Upper lobe of left lung (tissue), 6 donors: ENCODE measurements at regions not wholly inside any gene's neighbourhood (a gene's known extent, or its start where the extent isn't known, plus 50 kb on each side); places are given as distances from the start of the nearest gene placed in this dataset.

ENCODE experiments used
- ATAC-seq, 2 donors: fragments of 200-7000 bp; cut with Tn5 transposase; one replicate each; pipeline ENCODE4 v1.9.1; 2022; ENCODE audit warnings: mild to moderate bottlenecking in 2 of 2, moderate library complexity in 2 of 2; ENCODE audit not compliant: low FRiP score in 2 of 2
- DNase-seq, 2 donors: peaks; one replicate each; pipeline ENCODE4 v3.0.0-alpha.2; 2019 to 2020
- H3K27ac ChIP-seq, 4 donors: fragments of 200-600 bp; sonication (generic); one replicate each; pipeline ENCODE4 v1.5.1; 2016 to 2019
- H3K27me3 ChIP-seq, 4 donors: fragments of 200-600 bp; sonication (generic); one replicate each; pipeline ENCODE4 v1.5.1; 2017 to 2019
- H3K36me3 ChIP-seq, 4 donors: fragments of 200-600 bp; sonication (generic); one replicate each; pipeline ENCODE4 v1.5.1; 2016 to 2019
- H3K4me1 ChIP-seq, 4 donors: fragments of 200-600 bp; sonication (generic); one replicate each; pipeline ENCODE4 v1.5.1; 2018 to 2019
- H3K4me3 ChIP-seq, 4 donors: fragments of 200-600 bp; sonication (generic); one replicate each; pipeline ENCODE4 v1.5.1; 2017 to 2019; ENCODE audit warnings: mild to moderate bottlenecking in 2 of 4, moderate library complexity in 1 of 4
- H3K9me3 ChIP-seq, 4 donors: fragments of 200-600 bp; sonication (generic); one replicate each; pipeline ENCODE4 v1.5.1; 2018 to 2019
- EP300 ChIP-seq, 4 donors: sonication (generic); formaldehyde crosslinking; IDR thresholded peaks; one replicate each; pipeline ENCODE4 v1.5.1; 2017; ENCODE audit warnings: antibody characterized with exemption in 4 of 4, control low read depth in 2 of 4
- POLR2A ChIP-seq, 4 donors: fragments of 450-650 bp; IDR thresholded peaks; one replicate each; pipeline ENCODE4 v1.5.1; 2016 to 2017; ENCODE audit warnings: antibody characterized with exemption in 4 of 4, mild to moderate bottlenecking in 2 of 4
- POLR2AphosphoS5 ChIP-seq, 2 donors: sonication (generic); formaldehyde crosslinking; IDR thresholded peaks; one replicate each; pipeline ENCODE4 v1.5.1; 2017; ENCODE audit warnings: antibody characterized with exemption in 2 of 2
- WGBS, 2 donors: methylation state at CpG; one replicate each; pipeline ENCODE4 v1.1.5; 2017 to 2018; 5-methylcytosine and 5-hydroxymethylcytosine counted together
- TF ChIP-seq, protein P1 (sequence below), 6 experiments: fragments of 450-650 bp in 4 of 6; fragments of 200-600 bp in 2 of 6; sonication (generic) in 2 of 6; IDR thresholded peaks; one replicate each; pipeline ENCODE4 v1.5.1; 2016 to 2019; ENCODE audit warnings: antibody characterized with exemption in 6 of 6
- donor health status: DM: no; HTN: no; CAD: no; lungs with moderate emphysema.
- donor health status: DM: no; HTN: yes; CAD: no; lungs with severe emphysema.

DNA sequence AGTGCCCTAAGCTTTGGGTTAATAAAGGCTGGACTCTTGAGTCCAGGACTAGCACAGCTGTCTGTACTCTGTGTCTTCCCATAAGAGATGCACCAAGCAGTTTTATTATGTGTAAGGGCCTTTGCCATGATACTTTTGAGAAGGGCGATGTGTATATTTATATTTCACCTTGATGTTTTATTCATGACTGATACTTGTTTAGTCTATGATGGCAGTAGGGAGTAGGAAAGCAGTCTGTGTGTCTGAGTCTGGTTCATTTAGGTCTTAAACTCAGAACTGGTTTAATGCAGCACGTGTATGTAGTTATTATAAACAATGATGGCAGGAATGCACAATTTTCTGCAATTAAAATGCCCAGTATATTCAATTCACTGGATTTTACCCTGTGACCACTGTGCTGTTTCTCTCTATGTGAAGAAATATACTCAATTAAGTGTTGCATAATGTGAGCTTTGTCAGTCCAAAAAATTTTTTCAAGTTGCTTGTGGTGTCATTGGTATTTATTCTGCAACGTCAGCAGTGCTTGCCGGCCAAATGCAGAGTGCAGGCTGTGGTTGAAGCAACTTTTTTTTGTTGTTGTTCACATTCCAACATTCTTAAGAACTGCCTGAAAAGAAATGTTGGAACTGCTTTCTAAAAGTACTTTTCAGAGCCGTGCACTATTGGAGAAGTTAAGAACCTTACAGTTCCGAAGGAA, 423.7 kb upstream of the SEMA6D start:
- Histone ChIP-seq H3K9me3 (no peaks in the 10 kb centered on the region), H3K4me1 (peaks cover 4 to 7% (median 4%) of the 10 kb centered on the region in 4 donors), H3K27ac (peak overlapping the region in 1 of 4 donors; percentile 28), H3K4me3 (no peak overlapping the region), H3K36me3 (no peaks in the 10 kb centered on the region), H3K27me3 (no peaks in the 10 kb centered on the region)
- DNase-seq = peak in 1 of 2 donors; percentile 65
- TF ChIP-seq POLR2A (IDR thresholded peaks at IDR 0.05) = no peak
- TF ChIP-seq POLR2AphosphoS5 (IDR thresholded peaks at IDR 0.05) = peak in 1 of 2 donors; percentile 13
- peak; percentile 61 to 90 for ATAC-seq
- 38 to 39% methylated on average over 6 of the region's 6 CpGs for WGBS, 2 donors

DNA sequence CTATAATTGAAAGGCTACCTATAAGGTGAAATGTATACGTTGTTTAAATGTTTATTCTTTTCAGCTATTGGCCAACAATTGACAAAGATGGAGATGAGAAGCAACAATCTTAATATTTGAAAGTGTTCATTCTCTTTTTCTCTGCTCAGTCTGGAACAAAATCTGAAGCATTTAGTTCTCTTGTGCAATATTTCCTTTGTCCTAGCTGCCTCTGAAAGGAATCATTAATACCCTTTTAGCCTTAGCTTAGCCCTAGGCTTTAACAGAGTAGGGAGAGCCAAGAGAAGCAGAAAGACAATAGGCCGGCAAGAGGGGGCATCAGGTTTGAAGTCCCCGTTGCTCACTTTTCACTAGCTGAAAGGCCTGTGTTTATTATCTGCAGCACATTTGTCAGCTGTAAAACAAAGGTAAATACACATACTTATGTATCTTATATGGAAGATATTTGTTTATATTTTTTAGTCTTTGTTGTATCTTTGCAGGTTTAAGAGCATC, 422.5 kb upstream of the SEMA6D start:
- Histone ChIP-seq H3K27me3 (no peaks in the 10 kb centered on the region), H3K4me3 (no peak overlapping the region), H3K27ac (no peak overlapping the region), H3K36me3 (no peaks in the 10 kb centered on the region), H3K4me1 (peaks cover 4 to 7% (median 4%) of the 10 kb centered on the region in 4 donors), H3K9me3 (no peaks in the 10 kb centered on the region)
- DNase-seq = no peak
- 56 to 66% methylated on average over 3 of the region's 3 CpGs for WGBS, 2 donors
- TF ChIP-seq POLR2AphosphoS5 (IDR thresholded peaks at IDR 0.05) = no peak
- TF ChIP-seq EP300 (IDR thresholded peaks at IDR 0.05) = no peak
- TF ChIP-seq POLR2A (IDR thresholded peaks at IDR 0.05) = no peak
- TF ChIP-seq, protein P1, sequence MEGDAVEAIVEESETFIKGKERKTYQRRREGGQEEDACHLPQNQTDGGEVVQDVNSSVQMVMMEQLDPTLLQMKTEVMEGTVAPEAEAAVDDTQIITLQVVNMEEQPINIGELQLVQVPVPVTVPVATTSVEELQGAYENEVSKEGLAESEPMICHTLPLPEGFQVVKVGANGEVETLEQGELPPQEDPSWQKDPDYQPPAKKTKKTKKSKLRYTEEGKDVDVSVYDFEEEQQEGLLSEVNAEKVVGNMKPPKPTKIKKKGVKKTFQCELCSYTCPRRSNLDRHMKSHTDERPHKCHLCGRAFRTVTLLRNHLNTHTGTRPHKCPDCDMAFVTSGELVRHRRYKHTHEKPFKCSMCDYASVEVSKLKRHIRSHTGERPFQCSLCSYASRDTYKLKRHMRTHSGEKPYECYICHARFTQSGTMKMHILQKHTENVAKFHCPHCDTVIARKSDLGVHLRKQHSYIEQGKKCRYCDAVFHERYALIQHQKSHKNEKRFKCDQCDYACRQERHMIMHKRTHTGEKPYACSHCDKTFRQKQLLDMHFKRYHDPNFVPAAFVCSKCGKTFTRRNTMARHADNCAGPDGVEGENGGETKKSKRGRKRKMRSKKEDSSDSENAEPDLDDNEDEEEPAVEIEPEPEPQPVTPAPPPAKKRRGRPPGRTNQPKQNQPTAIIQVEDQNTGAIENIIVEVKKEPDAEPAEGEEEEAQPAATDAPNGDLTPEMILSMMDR (IDR thresholded peaks at IDR 0.05) = no peak
- no peak for ATAC-seq

DNA sequence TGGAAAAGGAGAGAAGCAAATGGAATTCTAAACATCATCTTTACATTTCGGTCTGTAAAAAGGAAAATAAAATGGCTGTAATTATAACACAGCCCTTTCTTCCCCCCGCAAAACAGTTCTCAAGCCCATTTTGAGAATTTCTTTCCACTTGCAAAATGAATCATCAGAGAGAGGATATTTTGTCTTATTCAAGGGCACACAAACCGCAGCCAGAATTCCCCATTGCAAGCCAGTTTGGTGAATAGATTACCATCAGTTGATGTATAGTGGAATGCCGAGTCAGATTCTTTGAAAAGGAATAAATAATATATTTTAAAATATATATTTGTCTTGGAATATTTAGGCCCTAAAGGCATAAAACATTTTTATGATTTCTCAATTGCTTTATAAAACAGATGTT, 420.4 kb upstream of the SEMA6D start:
- no peak overlapping the region for H3K4me3 ChIP-seq
- 93 to 94% methylated on average over 4 of the region's 4 CpGs for WGBS, 2 donors
- H3K36me3 ChIP-seq = no peaks in the 10 kb centered on the region
- no peak for DNase-seq
- no peak for ATAC-seq
- H3K27ac ChIP-seq = no peak overlapping the region
- peaks cover 4 to 7% (median 4%) of the 10 kb centered on the region in 4 donors for H3K4me1 ChIP-seq
- no peaks in the 10 kb centered on the region for H3K27me3 ChIP-seq
- no peaks in the 10 kb centered on the region for H3K9me3 ChIP-seq
- TF ChIP-seq POLR2AphosphoS5 (IDR thresholded peaks at IDR 0.05) = no peak
- TF ChIP-seq, protein P1 (IDR thresholded peaks at IDR 0.05) = no peak

DNA sequence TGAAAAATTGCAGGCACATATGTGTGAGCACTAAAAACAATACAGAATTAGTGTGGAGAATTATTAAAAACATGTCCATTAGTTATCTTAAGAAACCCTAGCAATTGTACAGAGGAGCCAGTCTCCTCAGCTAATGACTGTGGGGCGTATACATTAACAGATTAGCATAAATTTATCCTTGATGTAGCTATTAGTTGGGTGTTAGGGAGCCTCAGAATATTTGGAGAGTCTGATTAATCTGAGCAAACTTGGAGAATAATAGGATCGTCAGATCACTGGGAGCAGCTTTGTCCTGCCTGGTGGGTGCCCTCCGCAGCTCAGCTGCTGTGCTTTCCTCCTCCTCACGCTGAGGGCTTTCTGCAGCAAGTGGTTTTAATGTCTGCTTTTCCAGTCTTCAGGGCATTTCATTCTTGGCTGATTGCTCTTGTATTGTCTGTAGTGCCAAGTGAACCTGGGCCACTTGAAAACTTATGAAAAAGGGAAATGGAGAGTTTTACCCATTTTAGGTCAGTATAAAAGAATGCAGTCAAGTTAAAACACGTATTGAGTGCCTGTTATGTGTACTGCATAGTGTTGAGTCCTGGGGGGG, 417.4 kb upstream of the SEMA6D start:
- WGBS, 2 donors = 58 to 76% methylated on average over 5 of the region's 5 CpGs
- no peak overlapping the region for H3K4me3 ChIP-seq
- no peaks in the 10 kb centered on the region for H3K36me3 ChIP-seq
- ATAC-seq (no peak), DNase-seq (no peak)
- TF ChIP-seq POLR2AphosphoS5 (IDR thresholded peaks at IDR 0.05) (no peak), POLR2A (IDR thresholded peaks at IDR 0.05) (no peak)
- no peaks in the 10 kb centered on the region for H3K27me3 ChIP-seq
- H3K4me1 ChIP-seq = no peaks in the 10 kb centered on the region
- H3K9me3 ChIP-seq = no peaks in the 10 kb centered on the region
- no peak overlapping the region for H3K27ac ChIP-seq

DNA sequence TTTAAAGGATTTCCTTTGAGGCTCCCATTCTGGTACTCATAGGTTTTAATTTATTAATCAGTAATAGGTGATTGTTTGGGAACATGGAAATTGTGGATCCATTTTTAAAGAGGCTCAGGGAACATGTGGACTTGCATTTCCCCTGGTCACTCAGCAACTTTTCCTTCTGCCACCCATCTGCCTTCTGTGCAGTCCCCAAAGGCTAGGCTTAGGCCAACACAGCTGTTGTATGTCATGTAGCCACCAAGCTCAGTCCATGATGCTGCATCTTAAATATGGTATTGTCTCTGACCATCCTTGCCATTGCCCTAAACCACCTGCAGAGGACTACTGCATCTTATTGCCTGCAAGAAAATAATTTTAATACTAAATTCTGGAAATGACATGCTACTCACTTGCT, 416.7 kb upstream of the SEMA6D start:
- no peaks in the 10 kb centered on the region for H3K9me3 ChIP-seq
- H3K27ac ChIP-seq = no peak overlapping the region
- TF ChIP-seq POLR2AphosphoS5 (IDR thresholded peaks at IDR 0.05) (no peak), EP300 (IDR thresholded peaks at IDR 0.05) (no peak), POLR2A (IDR thresholded peaks at IDR 0.05) (no peak)
- TF ChIP-seq, protein P1 (IDR thresholded peaks at IDR 0.05) = no peak
- DNase-seq (no peak), ATAC-seq (no peak)
- no peaks in the 10 kb centered on the region for H3K4me1 ChIP-seq
- H3K27me3 ChIP-seq = no peaks in the 10 kb centered on the region
- H3K4me3 ChIP-seq = no peak overlapping the region
- H3K36me3 ChIP-seq = no peaks in the 10 kb centered on the region

DNA sequence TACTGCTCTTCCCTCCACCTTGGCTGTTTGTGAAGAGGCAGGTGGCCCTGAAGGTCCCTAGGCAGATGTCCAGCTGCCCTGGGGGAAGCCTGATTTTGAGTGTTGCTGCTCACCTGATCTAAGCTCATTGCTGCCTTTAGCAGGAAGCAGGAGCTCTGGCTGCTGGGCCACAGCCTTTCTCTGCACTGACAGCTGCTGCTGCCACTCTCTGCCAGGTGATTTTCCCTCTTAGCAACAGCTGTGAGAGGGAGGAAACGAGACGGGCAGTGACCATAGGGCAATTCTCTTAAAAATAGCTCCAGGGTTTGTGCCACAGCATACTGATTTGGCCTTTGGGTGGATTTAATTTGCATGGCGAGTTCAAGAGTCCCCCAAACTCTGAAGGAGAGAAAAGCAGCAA, 415.8 kb upstream of the SEMA6D start:
- Histone ChIP-seq H3K36me3 (no peaks in the 10 kb centered on the region), H3K9me3 (no peaks in the 10 kb centered on the region), H3K4me3 (no peak overlapping the region), H3K4me1 (no peaks in the 10 kb centered on the region), H3K27ac (no peak overlapping the region), H3K27me3 (no peaks in the 10 kb centered on the region)
- WGBS, 2 donors = 29 to 47% methylated on average over 3 of the region's 3 CpGs
- TF ChIP-seq, protein P1 (IDR thresholded peaks at IDR 0.05) = no peak
- TF ChIP-seq EP300 (IDR thresholded peaks at IDR 0.05) (no peak), POLR2A (IDR thresholded peaks at IDR 0.05) (no peak), POLR2AphosphoS5 (IDR thresholded peaks at IDR 0.05) (no peak)
- ATAC-seq (no peak), DNase-seq (no peak)
